DMS79 treated with DMSO at 0.1 percent for 48 hours (cell line): ENCODE measurements at regions not wholly inside any gene's neighbourhood (a gene's known extent, or its start where the extent isn't known, plus 50 kb on each side); places are given as distances from the start of the nearest gene placed in this dataset.
"Not testable (repeated sequence)": the region's sequence is repeated elsewhere in the genome, so short reads cannot be mapped to it uniquely, and the experiment has no call there.

Experiments used
- DNase-seq: peaks from one replicate; lab custom pipeline; 2025; lab: John Stamatoyannopoulos, UW

DNA sequence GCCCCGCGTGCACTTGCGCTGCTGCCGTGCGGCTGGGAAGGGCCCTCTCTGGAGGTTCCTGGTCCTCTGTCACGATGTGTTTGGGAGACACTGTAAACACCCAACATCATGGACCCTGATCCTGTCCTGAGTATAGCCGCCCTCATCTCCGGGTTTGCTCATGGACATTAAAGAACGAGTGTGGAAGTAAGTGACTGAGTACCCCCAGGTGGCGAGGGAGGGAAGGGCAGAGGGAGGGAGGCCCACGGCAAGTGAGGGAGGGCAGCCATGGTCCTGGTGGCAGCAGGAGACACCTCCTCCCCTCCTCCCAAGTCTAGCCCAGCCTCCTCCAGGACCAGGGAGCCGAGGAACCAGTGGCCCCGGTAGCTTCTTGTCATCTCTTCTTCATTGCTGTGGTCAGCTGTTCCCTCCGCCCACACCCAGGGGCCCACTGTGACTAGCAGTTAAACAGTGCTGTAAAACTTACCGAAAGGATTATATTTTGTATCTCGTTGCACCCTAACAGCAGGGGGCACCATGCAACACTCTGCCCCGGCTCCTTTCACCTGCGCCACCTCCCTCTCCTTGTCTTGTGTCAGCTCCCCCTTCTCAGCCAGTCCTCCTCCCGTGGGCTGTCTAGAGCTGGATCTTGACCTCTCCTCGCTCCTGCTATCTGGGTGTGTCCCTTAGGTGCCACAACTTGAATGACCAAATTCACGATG is 566.5 kb upstream of the B3GAT1 start:
- DNase-seq, result no peak

DNA sequence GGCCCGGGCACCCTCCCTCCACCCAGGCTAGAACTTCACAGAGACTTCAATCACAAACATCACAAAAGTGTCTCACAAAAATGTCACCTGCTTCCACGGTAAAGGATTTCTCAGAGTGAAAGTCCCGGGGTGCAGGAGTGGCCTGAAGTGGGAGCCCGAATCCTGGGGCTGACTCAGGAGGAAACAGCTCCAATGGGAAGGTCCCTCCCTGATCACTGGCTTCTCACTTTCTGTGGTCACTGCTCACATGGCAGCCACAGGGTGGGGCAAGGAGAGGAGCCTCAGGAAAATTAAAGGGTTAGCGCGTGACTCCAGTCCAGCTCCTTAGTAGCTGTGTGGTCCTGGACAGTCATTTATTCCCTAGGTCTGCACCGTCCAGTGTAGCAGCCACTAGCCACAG is 564.5 kb upstream of the B3GAT1 start:
- DNase-seq, result no peak

GRCh38 chr11:134975866-134976376 is 563.9 kb upstream of the B3GAT1 start:
- DNase-seq, result no peak

- DNase-seq, result no peak
These were observed 561.8 kb upstream of the B3GAT1 start for GRCh38 chr11:134973801-134974200.

DNA sequence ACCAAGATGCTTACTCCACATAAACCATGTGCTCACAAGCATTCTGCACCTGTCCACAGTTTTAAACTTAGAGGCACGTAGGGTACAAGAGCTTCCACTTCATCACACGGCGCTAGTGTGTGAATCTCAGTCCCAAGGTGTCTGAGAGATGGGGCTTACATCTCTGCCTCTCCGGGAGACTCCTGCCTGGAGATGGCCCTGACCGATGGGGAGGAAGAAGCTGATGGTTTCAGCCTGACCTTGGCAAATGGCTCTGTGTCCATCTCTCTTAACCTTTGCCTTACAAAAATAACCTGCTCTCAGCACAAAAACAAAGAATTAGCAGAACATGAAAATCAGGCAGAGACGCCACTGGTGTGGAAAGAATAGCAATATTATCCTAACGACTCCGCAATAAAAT is 559.3 kb upstream of the B3GAT1 start:
- DNase-seq, result no peak

- DNase-seq, result no peak
These were observed 555.7 kb upstream of the B3GAT1 start for GRCh38 chr11:134967746-134968145.

- not testable (repeated sequence) for DNase-seq
These were observed 549.3 kb upstream of the B3GAT1 start for GRCh38 chr11:134961386-134961785.

- DNase-seq, result no peak
These were observed 546.8 kb upstream of the B3GAT1 start for GRCh38 chr11:134958870-134959269.

- DNase-seq, result no peak
These were observed 546.2 kb upstream of the B3GAT1 start for GRCh38 chr11:134958336-134958640.

- DNase-seq, result no peak
These were observed 545.7 kb upstream of the B3GAT1 start for GRCh38 chr11:134957540-134958335.

DNA sequence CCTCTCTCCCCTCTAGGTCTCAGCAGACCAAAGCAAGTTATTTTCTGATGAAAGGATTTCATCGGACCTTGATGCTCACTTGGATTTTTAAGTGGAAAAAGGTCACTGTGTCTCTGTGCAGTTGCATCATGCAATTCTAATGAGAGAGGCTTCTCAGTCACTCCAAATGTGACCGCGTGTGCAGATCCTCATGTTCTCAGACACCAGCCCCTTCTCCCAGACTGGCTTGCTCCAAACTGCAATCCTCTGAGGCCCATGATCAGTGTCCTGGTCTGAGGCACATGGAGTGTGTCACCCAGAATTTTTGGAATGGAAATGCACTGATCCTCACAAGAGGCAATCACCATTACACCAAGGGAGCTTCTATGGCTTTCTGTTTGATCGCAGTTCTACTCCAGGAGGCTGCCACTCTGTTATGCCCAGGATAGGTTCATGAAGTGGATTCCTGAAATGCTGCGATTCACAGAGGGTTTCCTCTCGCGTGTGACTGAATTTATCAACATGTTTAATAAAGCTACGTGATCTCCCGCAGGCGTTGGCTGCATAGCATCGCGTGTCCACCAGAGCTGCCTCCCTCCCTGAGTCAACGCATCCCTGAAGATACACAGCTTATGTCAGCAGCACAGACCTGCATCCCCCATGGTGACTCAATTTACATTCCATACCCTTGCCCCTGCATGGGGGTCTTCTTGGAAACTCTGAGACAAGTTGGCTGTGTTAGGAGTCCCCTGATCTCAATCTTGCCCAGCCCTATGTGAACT is 544.6 kb upstream of the B3GAT1 start:
- no peak for DNase-seq

- not testable (repeated sequence) for DNase-seq
These were observed 543.9 kb upstream of the B3GAT1 start for GRCh38 chr11:134955970-134956369.

DNA sequence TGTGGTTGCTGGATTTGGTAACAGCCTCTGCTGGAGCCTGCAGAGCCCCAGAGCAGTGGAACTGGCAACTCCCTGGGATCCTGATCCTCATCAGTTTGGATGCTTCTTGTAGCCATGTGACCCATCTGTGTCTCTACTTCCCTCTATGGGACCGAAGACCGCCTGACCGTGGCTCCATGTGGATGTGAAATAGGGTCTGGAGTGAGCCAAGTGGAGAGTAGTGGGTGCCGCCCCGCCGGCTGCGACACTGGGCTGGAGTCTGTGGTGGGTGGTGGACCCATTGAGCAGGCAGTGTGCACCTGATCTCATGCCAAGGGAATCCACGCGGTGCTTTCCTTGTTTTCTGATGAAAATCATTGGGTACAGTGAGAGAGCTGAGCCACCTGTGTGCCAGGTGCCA is 543.2 kb upstream of the B3GAT1 start:
- no peak for DNase-seq

DNA sequence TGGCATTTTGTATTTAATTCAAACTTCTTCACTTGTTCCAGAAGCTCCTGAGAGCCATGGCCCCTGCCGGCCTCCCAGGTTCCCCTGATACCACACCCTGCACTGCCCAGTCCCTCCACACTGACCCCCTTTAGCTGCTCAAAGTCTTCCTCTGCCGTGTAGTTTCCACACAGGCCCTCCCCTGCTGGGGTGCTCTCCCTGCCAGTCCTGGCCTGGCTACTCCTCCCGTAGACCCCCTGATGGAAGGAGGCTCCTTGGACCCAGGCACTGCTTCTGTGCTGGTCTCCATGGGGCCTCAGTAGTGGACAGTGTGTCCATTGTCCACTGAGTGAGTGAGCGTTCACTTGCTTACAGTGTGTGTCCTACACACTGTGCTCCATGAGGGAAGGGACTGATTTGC is 542.4 kb upstream of the B3GAT1 start:
- not testable (repeated sequence) for DNase-seq

GRCh38 chr11:134953417-134953970 is 541.5 kb upstream of the B3GAT1 start:
- DNase-seq, result not testable (repeated sequence)

DNA sequence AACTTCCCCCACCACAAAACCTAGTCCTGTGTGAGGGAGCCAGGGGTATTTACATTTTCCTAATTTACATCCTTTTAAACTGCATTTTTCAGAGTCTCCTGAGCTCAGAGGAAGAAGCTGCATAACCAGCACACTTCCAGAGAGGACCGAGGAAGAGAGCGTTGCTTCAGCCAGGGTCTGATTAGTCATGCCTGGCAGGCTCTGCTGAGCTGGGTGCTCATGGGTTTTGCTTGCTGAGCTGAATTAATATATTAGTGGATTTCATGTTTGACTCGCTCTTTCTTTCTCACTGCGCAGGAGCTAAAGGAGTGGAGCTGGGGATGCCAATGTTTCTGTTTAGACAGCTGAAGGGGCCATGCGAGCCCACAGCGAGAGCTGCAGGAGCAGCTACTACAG is 539.3 kb upstream of the B3GAT1 start:
- no peak for DNase-seq

- DNase-seq, result no peak
These were observed 538.8 kb upstream of the B3GAT1 start for GRCh38 chr11:134950692-134951304.

DNA sequence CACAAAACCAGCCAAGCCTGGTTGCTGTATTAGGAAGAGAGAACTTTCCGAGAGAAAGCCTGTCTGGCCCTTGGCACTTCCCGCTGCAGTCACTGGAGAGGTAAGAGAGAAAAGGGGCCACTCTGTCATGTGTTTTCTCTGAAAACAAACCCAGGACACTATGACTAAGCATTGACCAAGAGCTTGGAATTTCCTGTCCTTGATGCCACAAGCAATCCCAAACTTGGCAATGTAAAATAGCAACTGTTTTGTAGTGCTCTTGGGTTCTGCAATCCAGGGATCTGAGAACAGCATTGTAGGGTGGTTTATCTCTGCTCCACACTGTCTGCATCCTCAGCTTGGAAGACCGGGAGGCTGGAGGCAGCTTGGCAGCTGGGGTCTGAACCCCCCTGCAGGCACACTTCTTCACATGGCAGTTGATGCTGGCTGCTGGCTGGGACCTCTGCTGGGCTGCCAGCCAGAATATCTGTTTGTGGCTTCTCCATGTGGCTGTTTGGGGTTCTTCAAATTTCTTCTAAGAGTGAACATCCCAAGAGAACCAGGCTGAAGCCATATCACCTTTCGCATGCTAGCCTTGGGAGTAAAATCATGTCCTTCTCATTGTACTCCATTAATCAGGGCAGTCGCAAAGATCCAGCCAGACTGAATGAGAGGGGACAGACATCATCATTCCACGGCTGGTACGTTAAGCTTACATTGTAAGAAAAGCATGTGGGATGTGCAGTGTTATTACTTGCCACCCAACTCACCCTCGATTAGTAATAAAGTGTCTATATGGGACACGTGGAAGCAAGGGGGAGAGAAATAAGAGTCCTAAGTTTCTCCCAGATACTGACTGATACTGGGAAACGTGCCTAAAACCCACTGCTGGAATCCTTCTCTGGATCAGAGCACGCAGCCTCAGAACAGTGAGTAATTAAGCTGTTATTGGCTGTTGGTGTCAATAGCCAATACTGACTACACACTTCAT is 537.4 kb upstream of the B3GAT1 start:
- DNase-seq, result peak; percentile 78

DNA sequence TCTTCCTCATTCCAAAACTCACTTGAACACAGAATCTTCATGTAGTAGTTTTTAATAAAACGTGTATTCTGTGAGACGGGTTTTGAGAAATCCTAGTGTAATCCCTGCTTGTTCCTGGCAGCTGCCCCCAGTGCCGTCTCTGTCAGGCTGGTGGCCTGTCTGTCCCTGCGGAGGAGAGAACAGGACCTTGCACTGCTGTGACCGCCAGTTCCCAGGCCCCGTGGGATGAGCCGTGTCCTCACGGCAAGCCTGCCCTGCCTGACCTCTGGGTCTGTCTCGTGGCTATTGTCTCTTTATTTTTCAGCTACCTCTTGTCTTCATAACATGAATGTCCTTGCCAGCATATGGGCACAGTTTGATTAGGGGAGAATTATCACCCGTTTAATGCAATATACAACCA is 535.5 kb upstream of the B3GAT1 start:
- DNase-seq, result no peak

DNA sequence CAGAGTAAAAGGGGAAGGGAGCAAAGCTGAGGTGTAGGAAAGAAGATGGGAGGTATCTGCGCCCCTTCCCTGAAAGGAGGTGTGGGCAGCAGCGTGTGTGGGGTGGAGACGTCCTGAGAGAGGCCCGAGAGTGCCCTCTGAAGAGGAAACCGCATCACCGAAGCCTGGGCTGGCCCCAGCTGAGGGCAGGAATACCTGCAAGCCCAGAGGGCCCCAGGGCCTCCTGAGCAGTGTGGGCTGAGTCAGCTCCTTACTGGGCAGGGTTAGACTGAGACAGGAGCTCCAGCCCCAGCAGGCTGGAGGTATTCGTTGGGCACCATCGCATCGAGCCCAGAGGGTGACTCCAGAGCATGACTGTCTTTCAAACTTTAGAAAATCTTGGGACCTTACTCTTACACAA is 534.0 kb upstream of the B3GAT1 start:
- DNase-seq, result no peak

DNA sequence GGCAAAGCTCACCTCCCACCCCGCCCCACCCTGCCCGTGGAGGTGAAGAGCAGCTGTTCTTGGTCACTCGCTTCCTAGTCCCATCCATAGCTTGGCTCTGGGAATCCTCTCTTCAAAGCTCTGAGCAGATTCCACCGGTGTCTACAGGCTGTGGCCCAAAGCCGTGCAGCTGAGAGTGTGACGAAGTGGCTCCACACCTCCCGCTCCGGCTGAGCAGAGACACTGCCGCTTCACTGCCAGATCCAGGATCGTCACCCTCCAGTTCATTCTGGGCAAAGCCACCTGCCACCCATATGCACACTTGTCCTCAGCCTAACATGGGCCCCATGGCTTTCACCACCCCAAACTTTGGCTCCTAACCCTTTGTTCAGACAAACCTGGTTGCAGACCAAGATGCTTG is 532.9 kb upstream of the B3GAT1 start:
- no peak for DNase-seq
